ENCODE measurements at regions not wholly inside any gene's neighbourhood (a gene's known extent, or its start where the extent isn't known, plus 50 kb on each side); places are given as distances from the start of the nearest gene placed in this dataset.

- TF ChIP-seq CTCF (IDR thresholded peaks at IDR 0.05) (no peak), POLR2A (IDR thresholded peaks at IDR 0.05) (no peak)
These were observed 321.5 kb upstream of the MAN1A1 start for GRCh38 chr6:119671105-119671504.

Data from body of pancreas (tissue), 4 donors.